SK-N-SH (cell line): ENCODE measurements at regions not wholly inside any gene's neighbourhood (a gene's known extent, or its start where the extent isn't known, plus 50 kb on each side); places are given as distances from the start of the nearest gene placed in this dataset.
"Not testable (repeated sequence)": the region's sequence is repeated elsewhere in the genome, so short reads cannot be mapped to it uniquely, and the experiment has no call there.

Source experiments
- EP300 ChIP-seq, 2 experiments: IDR thresholded peaks; 2 replicates each; pipeline versions ENCODE4 v1.4.0 to v1.6.1; 2012; ENCODE audit warnings: borderline replicate concordance in 1 of 2, low read depth in 1 of 2, low read length in 1 of 2
- GABPA ChIP-seq: IDR thresholded peaks from 2 replicates; pipeline ENCODE4 v1.4.0; 2012; ENCODE audit warnings: low read depth, mild to moderate bottlenecking
- GATA2 ChIP-seq: sonication (generic); formaldehyde crosslinking; IDR thresholded peaks from 2 replicates; pipeline ENCODE4 v1.5.0; 2020; ENCODE audit warnings: mild to moderate bottlenecking, missing genetic modification reagents
- MXI1 ChIP-seq: IDR thresholded peaks from 2 replicates; pipeline ENCODE4 v1.6.1; 2012; ENCODE audit warnings: mild to moderate bottlenecking, low read depth, low read length, improper control_type of control experiment
- NRF1 ChIP-seq: IDR thresholded peaks from 2 replicates; pipeline ENCODE4 v1.6.1; 2012; ENCODE audit warnings: low read depth, mild to moderate bottlenecking, low read length
- POLR2AphosphoS5 ChIP-seq: IDR thresholded peaks from 2 replicates; pipeline ENCODE4 v1.6.1; 2012; ENCODE audit warnings: low read depth, low read length
- RAD21 ChIP-seq: IDR thresholded peaks from 2 replicates; pipeline ENCODE4 v1.6.1; 2012; ENCODE audit warnings: mild to moderate bottlenecking, low read length
- RXRA ChIP-seq: IDR thresholded peaks from 2 replicates; pipeline ENCODE4 v1.4.0; 2012; ENCODE audit warnings: low read depth, mild to moderate bottlenecking, borderline replicate concordance
- TF ChIP-seq, protein P1 (sequence below): fragments of 200-600 bp; sonication (generic); IDR thresholded peaks from 2 replicates; pipeline ENCODE4 v1.6.1; 2017; ENCODE audit warnings: antibody characterized with exemption, mild to moderate bottlenecking, moderate library complexity
- TF ChIP-seq, protein P2 (sequence below): IDR thresholded peaks from 2 replicates; pipeline ENCODE4 v1.6.1; 2012; ENCODE audit warnings: mild to moderate bottlenecking, low read depth, low read length, moderate library complexity
- TF ChIP-seq, protein P3 (sequence below): IDR thresholded peaks from 2 replicates; pipeline ENCODE4; 2012

DNA sequence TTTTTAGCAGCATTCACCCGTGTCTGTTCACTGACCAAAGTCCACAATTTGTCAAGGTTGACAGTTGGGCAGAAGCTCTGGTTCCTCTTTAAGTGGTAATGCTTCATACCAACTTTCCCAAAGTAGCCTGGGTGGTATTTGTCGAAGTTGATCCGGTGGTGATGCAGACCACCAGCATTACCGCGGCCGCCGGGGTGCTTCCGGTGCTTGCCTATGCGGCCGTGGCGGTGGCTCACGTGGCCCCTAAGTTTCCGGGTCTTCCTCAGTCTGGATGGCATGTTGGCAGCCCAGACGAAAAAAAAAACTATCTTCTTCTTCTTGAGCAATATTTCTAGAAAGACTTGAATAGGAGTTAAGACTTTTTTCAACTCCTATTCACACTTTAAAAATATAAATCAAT is 151.4 kb upstream of the RGS17 start:
- TF ChIP-seq, protein P1, sequence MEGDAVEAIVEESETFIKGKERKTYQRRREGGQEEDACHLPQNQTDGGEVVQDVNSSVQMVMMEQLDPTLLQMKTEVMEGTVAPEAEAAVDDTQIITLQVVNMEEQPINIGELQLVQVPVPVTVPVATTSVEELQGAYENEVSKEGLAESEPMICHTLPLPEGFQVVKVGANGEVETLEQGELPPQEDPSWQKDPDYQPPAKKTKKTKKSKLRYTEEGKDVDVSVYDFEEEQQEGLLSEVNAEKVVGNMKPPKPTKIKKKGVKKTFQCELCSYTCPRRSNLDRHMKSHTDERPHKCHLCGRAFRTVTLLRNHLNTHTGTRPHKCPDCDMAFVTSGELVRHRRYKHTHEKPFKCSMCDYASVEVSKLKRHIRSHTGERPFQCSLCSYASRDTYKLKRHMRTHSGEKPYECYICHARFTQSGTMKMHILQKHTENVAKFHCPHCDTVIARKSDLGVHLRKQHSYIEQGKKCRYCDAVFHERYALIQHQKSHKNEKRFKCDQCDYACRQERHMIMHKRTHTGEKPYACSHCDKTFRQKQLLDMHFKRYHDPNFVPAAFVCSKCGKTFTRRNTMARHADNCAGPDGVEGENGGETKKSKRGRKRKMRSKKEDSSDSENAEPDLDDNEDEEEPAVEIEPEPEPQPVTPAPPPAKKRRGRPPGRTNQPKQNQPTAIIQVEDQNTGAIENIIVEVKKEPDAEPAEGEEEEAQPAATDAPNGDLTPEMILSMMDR: not testable (repeated sequence)
- not testable (repeated sequence) for TF ChIP-seq RXRA; MXI1; POLR2AphosphoS5; GATA2 (CRISPR knock-in tag); GABPA; EP300 (IDR thresholded peaks at IDR 0.05; ENCODE audit: borderline replicate concordance in 1 of 2, low read depth in 1 of 2, low read length in 1 of 2); RAD21; NRF1
- TF ChIP-seq, protein P2, sequence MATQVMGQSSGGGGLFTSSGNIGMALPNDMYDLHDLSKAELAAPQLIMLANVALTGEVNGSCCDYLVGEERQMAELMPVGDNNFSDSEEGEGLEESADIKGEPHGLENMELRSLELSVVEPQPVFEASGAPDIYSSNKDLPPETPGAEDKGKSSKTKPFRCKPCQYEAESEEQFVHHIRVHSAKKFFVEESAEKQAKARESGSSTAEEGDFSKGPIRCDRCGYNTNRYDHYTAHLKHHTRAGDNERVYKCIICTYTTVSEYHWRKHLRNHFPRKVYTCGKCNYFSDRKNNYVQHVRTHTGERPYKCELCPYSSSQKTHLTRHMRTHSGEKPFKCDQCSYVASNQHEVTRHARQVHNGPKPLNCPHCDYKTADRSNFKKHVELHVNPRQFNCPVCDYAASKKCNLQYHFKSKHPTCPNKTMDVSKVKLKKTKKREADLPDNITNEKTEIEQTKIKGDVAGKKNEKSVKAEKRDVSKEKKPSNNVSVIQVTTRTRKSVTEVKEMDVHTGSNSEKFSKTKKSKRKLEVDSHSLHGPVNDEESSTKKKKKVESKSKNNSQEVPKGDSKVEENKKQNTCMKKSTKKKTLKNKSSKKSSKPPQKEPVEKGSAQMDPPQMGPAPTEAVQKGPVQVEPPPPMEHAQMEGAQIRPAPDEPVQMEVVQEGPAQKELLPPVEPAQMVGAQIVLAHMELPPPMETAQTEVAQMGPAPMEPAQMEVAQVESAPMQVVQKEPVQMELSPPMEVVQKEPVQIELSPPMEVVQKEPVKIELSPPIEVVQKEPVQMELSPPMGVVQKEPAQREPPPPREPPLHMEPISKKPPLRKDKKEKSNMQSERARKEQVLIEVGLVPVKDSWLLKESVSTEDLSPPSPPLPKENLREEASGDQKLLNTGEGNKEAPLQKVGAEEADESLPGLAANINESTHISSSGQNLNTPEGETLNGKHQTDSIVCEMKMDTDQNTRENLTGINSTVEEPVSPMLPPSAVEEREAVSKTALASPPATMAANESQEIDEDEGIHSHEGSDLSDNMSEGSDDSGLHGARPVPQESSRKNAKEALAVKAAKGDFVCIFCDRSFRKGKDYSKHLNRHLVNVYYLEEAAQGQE: not testable (repeated sequence)
- TF ChIP-seq, protein P3, sequence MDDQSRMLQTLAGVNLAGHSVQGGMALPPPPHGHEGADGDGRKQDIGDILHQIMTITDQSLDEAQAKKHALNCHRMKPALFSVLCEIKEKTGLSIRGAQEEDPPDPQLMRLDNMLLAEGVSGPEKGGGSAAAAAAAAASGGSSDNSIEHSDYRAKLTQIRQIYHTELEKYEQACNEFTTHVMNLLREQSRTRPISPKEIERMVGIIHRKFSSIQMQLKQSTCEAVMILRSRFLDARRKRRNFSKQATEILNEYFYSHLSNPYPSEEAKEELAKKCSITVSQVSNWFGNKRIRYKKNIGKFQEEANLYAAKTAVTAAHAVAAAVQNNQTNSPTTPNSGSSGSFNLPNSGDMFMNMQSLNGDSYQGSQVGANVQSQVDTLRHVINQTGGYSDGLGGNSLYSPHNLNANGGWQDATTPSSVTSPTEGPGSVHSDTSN: not testable (repeated sequence)
